Activated CD4-positive, alpha-beta T cell treated with anti-CD3 and anti-CD28 coated beads, Interleukin-2, amount 10 ng/mL, durations not matched to agents 24 days and 14 days (primary cell): ENCODE measurements at regions not wholly inside any gene's neighbourhood (a gene's known extent, or its start where the extent isn't known, plus 50 kb on each side); places are given as distances from the start of the nearest gene placed in this dataset.

Experiments
- DNase-seq: peaks from one replicate; pipeline ENCODE4 v3.0.0; 2022
- H3K27ac Mint-ChIP-seq: one replicate; pipeline ENCODE4 v1.8.0; 2022; ENCODE audit warnings: mild to moderate bottlenecking, mixed read lengths
- H3K27me3 Mint-ChIP-seq: one replicate; pipeline ENCODE4 v1.8.0; 2022; ENCODE audit warnings: mixed read lengths
- H3K36me3 Mint-ChIP-seq: one replicate; pipeline ENCODE4 v1.8.0; 2022; ENCODE audit warnings: low read depth, mild to moderate bottlenecking, mixed read lengths
- H3K4me1 Mint-ChIP-seq: one replicate; pipeline ENCODE4 v1.8.0; 2021; ENCODE audit warnings: mixed read lengths
- H3K4me3 Mint-ChIP-seq: one replicate; pipeline ENCODE4 v1.8.0; 2022; ENCODE audit warnings: mild to moderate bottlenecking, moderate library complexity, mixed read lengths
- H3K9me3 Mint-ChIP-seq: one replicate; pipeline ENCODE4 v1.8.0; 2021; ENCODE audit warnings: mixed read lengths
- intact Hi-C: fragments of 100-400 bp; cut with micrococcal nuclease; formaldehyde crosslinking; loops from one replicate; pipeline ENCODE4 v1.15.1; 2023

- Mint-ChIP-seq H3K36me3 (no peaks in the 10 kb centered on the region), H3K27ac (no peak overlapping the region), H3K4me1 (no peaks in the 10 kb centered on the region), H3K9me3 (no peaks in the 10 kb centered on the region), H3K4me3 (no peak overlapping the region), H3K27me3 (no peaks in the 10 kb centered on the region)
- DNase-seq, result no peak
- intact Hi-C loops, result no loop called here
Observed at GRCh38 chr2:150319658-150320555, 167.6 kb downstream of the RND3 start.

- peaks cover 3% of the 10 kb centered on the region for H3K9me3 Mint-ChIP-seq
- no peak for DNase-seq
- H3K4me1 Mint-ChIP-seq, result no peaks in the 10 kb centered on the region
- H3K4me3 Mint-ChIP-seq, result no peak overlapping the region
- no peaks in the 10 kb centered on the region for H3K36me3 Mint-ChIP-seq
- no peak overlapping the region for H3K27ac Mint-ChIP-seq
- no peaks in the 10 kb centered on the region for H3K27me3 Mint-ChIP-seq
- intact Hi-C loops, result no loop called here
Observed at GRCh38 chr2:150319085-150319484, 168.4 kb downstream of the RND3 start.

DNA sequence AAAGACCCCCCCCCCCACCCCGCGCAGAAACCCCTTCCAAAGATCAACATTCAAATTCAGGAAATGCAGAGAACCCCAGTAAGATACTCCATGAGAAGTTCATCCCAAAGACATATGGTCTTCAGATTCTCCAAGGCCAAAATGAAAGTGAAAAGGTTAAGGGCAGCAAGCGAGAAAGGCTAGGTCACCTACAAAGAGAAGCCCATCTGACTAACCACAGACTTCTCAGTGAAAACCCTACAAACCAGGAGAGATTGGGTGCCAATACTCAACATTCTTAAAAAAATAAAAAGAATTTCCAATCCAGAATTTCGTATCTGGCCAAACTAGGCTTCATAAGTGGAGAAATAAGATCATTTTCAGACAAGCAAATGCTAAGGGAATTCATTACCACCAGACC is 175.2 kb downstream of the RND3 start:
- peaks cover 3% of the 10 kb centered on the region for H3K9me3 Mint-ChIP-seq
- H3K27ac Mint-ChIP-seq, result no peak overlapping the region
- intact Hi-C loops, result no loop called here
- DNase-seq, result no peak
- H3K36me3 Mint-ChIP-seq, result no peaks in the 10 kb centered on the region
- H3K4me1 Mint-ChIP-seq, result no peaks in the 10 kb centered on the region
- no peak overlapping the region for H3K4me3 Mint-ChIP-seq
- H3K27me3 Mint-ChIP-seq, result no peaks in the 10 kb centered on the region

GRCh38 chr2:150309311-150310080 is 178.0 kb downstream of the RND3 start:
- H3K27ac Mint-ChIP-seq, result no peak overlapping the region
- no peak overlapping the region for H3K4me3 Mint-ChIP-seq
- intact Hi-C loops, result no loop called here
- no peak for DNase-seq
- H3K4me1 Mint-ChIP-seq, result no peaks in the 10 kb centered on the region
- no peaks in the 10 kb centered on the region for H3K36me3 Mint-ChIP-seq
- H3K9me3 Mint-ChIP-seq, result peaks cover 4% of the 10 kb centered on the region
- H3K27me3 Mint-ChIP-seq, result no peaks in the 10 kb centered on the region

GRCh38 chr2:150307258-150307657 is 180.2 kb downstream of the RND3 start:
- intact Hi-C loops, result no loop called here
- Mint-ChIP-seq H3K27me3 (no peaks in the 10 kb centered on the region), H3K4me1 (no peaks in the 10 kb centered on the region), H3K36me3 (no peaks in the 10 kb centered on the region), H3K9me3 (peaks cover 3% of the 10 kb centered on the region), H3K27ac (no peak overlapping the region), H3K4me3 (no peak overlapping the region)
- DNase-seq, result no peak

GRCh38 chr2:150303281-150303680 is 184.2 kb downstream of the RND3 start:
- H3K36me3 Mint-ChIP-seq, result no peaks in the 10 kb centered on the region

GRCh38 chr2:150298571-150299305 is 188.7 kb downstream of the RND3 start:
- Mint-ChIP-seq H3K36me3 (no peaks in the 10 kb centered on the region), H3K27me3 (no peaks in the 10 kb centered on the region), H3K9me3 (no peaks in the 10 kb centered on the region), H3K4me3 (no peak overlapping the region), H3K4me1 (no peaks in the 10 kb centered on the region), H3K27ac (no peak overlapping the region)
- no peak for DNase-seq
- intact Hi-C loops, result no loop called here

More at GRCh38 chr2:150303281-150303680, 184.2 kb downstream of the RND3 start:
- intact Hi-C loops, result no loop called here
- no peak for DNase-seq
- Mint-ChIP-seq H3K4me1 (no peaks in the 10 kb centered on the region), H3K27ac (no peak overlapping the region), H3K27me3 (no peaks in the 10 kb centered on the region), H3K4me3 (no peak overlapping the region), H3K9me3 (peaks cover 3% of the 10 kb centered on the region)

DNA sequence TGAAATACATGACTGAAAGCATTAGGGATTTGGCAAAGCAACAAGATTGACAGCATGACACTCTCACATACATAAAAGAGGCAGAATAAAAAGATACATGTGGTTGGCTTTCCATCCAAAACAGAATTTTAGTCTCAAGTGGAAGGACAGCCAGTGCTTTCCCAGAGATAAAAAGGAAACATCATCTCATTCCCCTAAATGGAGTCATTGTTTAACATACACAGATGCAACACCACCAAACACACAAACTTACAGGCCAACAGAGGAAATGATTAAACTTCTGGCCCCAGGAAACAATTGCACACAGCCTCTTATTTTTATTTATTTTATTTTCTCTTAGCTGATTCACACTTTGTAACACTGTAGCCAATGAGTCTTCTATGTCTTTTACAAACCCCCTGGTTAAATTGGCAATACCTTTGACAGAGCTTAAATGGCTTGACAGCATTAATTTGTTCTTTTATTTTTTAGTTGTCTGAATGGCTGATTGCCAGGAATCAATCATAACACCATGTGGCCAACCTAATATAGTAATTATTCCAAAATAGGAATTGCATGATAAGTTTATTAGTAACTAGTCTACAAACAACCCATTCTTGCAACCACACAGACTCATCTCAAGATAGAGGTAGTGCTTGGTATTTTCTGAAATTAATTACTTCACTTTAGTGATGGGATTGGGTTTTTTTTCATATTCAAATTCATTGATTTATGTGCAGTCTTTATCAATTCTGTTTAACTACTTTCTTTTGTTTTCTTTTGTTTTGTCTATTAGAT is 190.5 kb downstream of the RND3 start:
- H3K27ac Mint-ChIP-seq, result no peak overlapping the region
- H3K4me3 Mint-ChIP-seq, result no peak overlapping the region
- no peaks in the 10 kb centered on the region for H3K27me3 Mint-ChIP-seq
- intact Hi-C loops, result no loop called here
- no peaks in the 10 kb centered on the region for H3K9me3 Mint-ChIP-seq
- no peaks in the 10 kb centered on the region for H3K4me1 Mint-ChIP-seq
- no peaks in the 10 kb centered on the region for H3K36me3 Mint-ChIP-seq
- DNase-seq, result no peak

DNA sequence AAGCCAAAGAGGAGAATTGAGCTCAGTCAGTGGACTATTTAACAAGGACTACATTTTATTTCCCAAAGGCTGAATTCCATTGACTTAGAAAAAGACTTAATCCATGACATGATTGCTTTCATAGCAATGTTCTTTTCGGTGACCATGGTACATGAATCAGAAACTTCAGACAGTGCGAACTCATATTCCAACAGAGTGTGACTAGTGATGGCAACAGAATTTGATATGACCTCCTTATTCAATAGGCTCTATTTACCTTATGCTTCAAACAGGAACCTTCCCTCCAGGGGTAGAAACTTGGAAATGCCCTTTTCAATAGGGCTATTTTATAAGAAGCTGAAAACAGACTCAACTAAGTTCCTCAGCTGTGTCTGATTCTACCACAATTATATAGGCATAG is 191.9 kb downstream of the RND3 start:
- H3K36me3 Mint-ChIP-seq, result no peaks in the 10 kb centered on the region
- intact Hi-C loops, result no loop called here
- no peak overlapping the region for H3K27ac Mint-ChIP-seq
- no peaks in the 10 kb centered on the region for H3K27me3 Mint-ChIP-seq
- no peaks in the 10 kb centered on the region for H3K4me1 Mint-ChIP-seq
- H3K9me3 Mint-ChIP-seq, result no peaks in the 10 kb centered on the region
- DNase-seq, result no peak
- H3K4me3 Mint-ChIP-seq, result no peak overlapping the region

- H3K36me3 Mint-ChIP-seq, result no peaks in the 10 kb centered on the region
- DNase-seq, result no peak
- H3K4me1 Mint-ChIP-seq, result no peaks in the 10 kb centered on the region
- no peaks in the 10 kb centered on the region for H3K27me3 Mint-ChIP-seq
- no peaks in the 10 kb centered on the region for H3K9me3 Mint-ChIP-seq
- H3K4me3 Mint-ChIP-seq, result no peak overlapping the region
- intact Hi-C loops, result no loop called here
- H3K27ac Mint-ChIP-seq, result no peak overlapping the region
Observed at GRCh38 chr2:150293771-150294170, 193.7 kb downstream of the RND3 start.

- H3K4me1 Mint-ChIP-seq, result no peaks in the 10 kb centered on the region
- no peaks in the 10 kb centered on the region for H3K9me3 Mint-ChIP-seq
- no peak overlapping the region for H3K4me3 Mint-ChIP-seq
- intact Hi-C loops, result no loop called here
- H3K27ac Mint-ChIP-seq, result no peak overlapping the region
- no peaks in the 10 kb centered on the region for H3K27me3 Mint-ChIP-seq
- no peak for DNase-seq
- H3K36me3 Mint-ChIP-seq, result no peaks in the 10 kb centered on the region
Observed at GRCh38 chr2:150292807-150293206, 194.7 kb downstream of the RND3 start.

- H3K27ac Mint-ChIP-seq, result no peak overlapping the region
- intact Hi-C loops, result no loop called here
- no peaks in the 10 kb centered on the region for H3K36me3 Mint-ChIP-seq
- H3K27me3 Mint-ChIP-seq, result no peaks in the 10 kb centered on the region
- no peaks in the 10 kb centered on the region for H3K9me3 Mint-ChIP-seq
- no peak overlapping the region for H3K4me3 Mint-ChIP-seq
- H3K4me1 Mint-ChIP-seq, result no peaks in the 10 kb centered on the region
- DNase-seq, result no peak
Observed at GRCh38 chr2:150292192-150292591, 195.3 kb downstream of the RND3 start.

DNA sequence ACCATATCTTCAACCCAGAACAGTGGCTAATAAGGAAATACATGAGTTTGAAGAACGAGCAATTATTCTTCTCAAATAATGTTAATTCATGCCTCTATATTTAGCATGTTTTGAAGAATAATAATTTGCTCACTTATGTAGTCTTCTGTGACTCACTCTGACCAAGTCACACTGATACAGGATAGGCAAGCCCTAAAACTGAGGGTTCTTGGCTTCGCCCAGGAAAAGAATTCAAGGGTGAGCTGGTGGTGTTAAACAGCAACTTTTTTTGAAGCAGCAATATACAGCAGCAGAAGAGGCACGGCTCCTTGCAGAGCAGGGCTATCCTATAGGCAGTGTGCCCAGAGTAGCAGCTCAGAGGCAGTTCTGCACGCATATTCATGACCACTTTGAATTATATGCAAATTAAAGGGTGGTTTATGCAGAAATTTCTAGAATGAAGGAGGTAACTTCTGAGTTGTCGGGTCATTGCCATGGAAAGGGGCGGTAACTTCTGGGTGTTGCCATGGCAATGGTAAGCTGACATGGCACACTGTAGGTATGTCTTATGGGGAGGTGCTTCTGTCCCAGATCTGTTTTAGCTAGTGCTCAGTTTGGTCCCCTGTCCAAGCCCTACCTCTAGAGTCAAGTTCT is 200.6 kb downstream of the RND3 start:
- intact Hi-C loops, result no loop called here
- Mint-ChIP-seq H3K9me3 (no peaks in the 10 kb centered on the region), H3K4me3 (no peak overlapping the region), H3K27me3 (no peaks in the 10 kb centered on the region), H3K27ac (no peak overlapping the region), H3K4me1 (no peaks in the 10 kb centered on the region), H3K36me3 (no peaks in the 10 kb centered on the region)
- no peak for DNase-seq
